Glomerular endothelial cell (primary cell): ENCODE measurements at regions not wholly inside any gene's neighbourhood (a gene's known extent, or its start where the extent isn't known, plus 50 kb on each side); places are given as distances from the start of the nearest gene placed in this dataset.

Source experiments
- DNase-seq: peaks from one replicate; pipeline ENCODE4 v3.0.0-alpha.2; 2011; ENCODE audit warnings: low read depth, low spot score; ENCODE audit errors: extremely low read depth

GRCh38 chr13:31440132-31440531 is 240.4 kb downstream of the B3GLCT start:
- DNase-seq: no peak

- no peak for DNase-seq
Observed at GRCh38 chr13:31441800-31442510, 242.2 kb downstream of the B3GLCT start.

- no peak for DNase-seq
Observed at GRCh38 chr13:31442571-31442970, 242.8 kb downstream of the B3GLCT start.

GRCh38 chr13:31444266-31444856 is 244.6 kb downstream of the B3GLCT start:
- DNase-seq: no peak

GRCh38 chr13:31452525-31452924 is 252.8 kb downstream of the B3GLCT start:
- DNase-seq: no peak

GRCh38 chr13:31455581-31455980 is 255.8 kb downstream of the B3GLCT start:
- no peak for DNase-seq

- DNase-seq: no peak
Observed at GRCh38 chr13:31456056-31456455, 256.3 kb downstream of the B3GLCT start.

GRCh38 chr13:31460061-31460460 is 260.3 kb downstream of the B3GLCT start:
- no peak for DNase-seq

GRCh38 chr13:31461923-31462322 is 262.1 kb downstream of the B3GLCT start:
- DNase-seq: no peak

GRCh38 chr13:31462766-31463165 is 263.0 kb downstream of the B3GLCT start:
- no peak for DNase-seq

GRCh38 chr13:31468114-31468902 is 268.5 kb downstream of the B3GLCT start:
- DNase-seq: no peak

GRCh38 chr13:31469377-31469776 is 269.6 kb downstream of the B3GLCT start:
- DNase-seq: no peak

GRCh38 chr13:31476266-31476665 is 263.1 kb upstream of the RXFP2 start:
- no peak for DNase-seq

GRCh38 chr13:31476753-31477152 is 262.6 kb upstream of the RXFP2 start:
- no peak for DNase-seq

GRCh38 chr13:31477961-31478360 is 261.4 kb upstream of the RXFP2 start:
- DNase-seq: no peak

- DNase-seq: no peak
Observed at GRCh38 chr13:31485183-31485582, 254.1 kb upstream of the RXFP2 start.

GRCh38 chr13:31485651-31486051 is 253.7 kb upstream of the RXFP2 start:
- DNase-seq: no peak

- DNase-seq: no peak
Observed at GRCh38 chr13:31495336-31495735, 244.0 kb upstream of the RXFP2 start.

- DNase-seq: no peak
Observed at GRCh38 chr13:31499274-31499673, 240.1 kb upstream of the RXFP2 start.

- DNase-seq: no peak
Observed at GRCh38 chr13:31503626-31504025, 235.7 kb upstream of the RXFP2 start.

GRCh38 chr13:31504918-31505317 is 234.4 kb upstream of the RXFP2 start:
- DNase-seq: no peak

- no peak for DNase-seq
Observed at GRCh38 chr13:31512331-31512730, 227.0 kb upstream of the RXFP2 start.
